ENCODE measurements at regions not wholly inside any gene's neighbourhood (a gene's known extent, or its start where the extent isn't known, plus 50 kb on each side); places are given as distances from the start of the nearest gene placed in this dataset.
A peak's percentile ranks its signal among the peaks of the same experiment; 100 is the strongest.

DNA sequence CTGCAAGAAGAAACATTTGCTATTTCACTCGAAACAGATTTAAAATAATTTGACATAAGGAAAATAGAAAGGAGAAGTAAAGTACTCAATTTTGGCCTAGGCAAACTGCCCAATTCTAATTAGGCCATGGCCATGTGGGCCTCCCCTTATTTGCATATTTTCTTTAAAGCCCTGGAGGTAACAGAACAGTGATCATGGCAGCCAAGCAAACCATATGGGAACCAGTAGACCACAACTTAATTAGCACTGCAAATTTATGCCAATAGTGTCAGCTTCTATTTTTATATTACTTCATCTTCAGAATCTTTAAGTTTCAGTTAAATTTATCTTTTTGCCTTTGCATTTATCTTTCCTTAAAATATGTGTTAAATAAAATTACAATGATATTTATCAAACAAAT, 63.3 kb upstream of the THSD7A start:
- DNase-seq: no peak

DNA sequence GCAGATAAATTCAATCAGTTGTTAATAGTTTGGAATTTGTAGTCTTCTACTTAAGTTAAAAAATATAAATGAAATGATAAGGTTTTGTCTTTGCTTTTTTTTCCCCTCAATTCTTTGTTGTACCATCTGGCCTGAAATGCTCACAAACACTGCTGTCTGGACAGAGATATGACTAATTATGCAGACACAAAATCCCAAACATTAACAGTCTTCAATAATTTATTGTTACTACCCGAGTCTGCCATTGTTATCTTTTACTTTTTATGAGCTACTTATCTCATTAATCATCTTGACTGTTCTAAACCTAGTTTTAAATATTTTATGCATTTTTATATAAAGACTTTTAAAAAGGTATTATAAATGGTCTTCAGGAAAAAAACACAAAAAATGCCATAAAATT, 64.7 kb upstream of the THSD7A start:
- DNase-seq: no peak

DNA sequence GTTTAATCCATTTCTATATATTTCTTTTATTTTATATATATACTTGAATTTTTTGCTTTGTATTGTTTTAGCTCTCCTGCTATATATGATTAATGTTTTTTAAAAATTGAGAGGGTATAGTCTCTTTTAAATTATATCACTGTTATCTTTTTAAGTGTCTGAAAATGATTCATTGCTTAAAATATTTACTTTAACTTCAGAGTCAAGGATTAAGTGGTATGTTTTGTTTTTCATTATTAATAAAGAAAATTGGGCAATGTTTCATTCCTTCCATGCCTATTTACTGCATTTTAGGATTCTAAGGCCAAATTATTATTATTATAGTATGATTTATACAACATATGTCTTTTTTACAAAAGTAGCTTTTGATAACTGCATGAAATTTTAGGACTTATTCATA, 67.2 kb upstream of the THSD7A start:
- DNase-seq: no peak

DNA sequence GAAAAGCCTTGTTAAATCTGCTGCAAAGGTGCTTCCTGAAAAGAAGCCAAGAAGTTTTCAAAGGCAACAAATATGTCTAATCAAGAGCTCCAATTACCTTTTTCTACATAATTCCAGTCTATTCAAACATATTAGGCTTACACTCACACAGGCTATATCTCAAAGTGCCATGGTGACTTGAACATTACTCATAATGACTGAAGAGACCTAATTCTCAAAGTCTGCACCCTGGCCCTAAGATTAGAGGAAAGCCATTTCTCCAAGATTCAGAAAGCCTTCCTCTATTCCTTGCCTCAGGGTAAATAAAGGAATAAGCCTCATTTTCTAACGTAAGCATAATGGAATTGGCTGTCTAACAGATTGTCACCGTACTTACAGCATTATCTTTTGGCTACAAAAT, 78.3 kb upstream of the THSD7A start:
- no peak for DNase-seq

GRCh38 chr7:11911900-11912299, 79.9 kb upstream of the THSD7A start:
- DNase-seq: no peak

DNA sequence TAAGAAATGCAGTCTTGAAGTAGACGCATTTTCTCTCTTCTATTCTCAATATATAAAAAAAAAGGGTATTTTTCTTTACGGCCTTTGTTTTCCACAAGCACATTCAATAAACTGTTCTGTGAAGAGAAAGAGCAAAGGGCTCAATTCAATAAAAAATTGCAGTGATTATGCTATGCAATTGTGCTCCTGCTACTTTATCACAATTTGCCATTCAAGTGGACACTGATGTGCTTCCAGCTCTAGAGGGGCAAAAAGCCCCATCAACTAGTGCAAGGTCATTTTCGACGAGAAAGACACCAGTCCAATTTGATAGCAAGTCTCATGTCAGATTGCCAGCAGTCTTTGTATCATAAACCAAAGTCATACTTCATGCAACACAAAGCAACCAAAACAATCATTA, 82.6 kb upstream of the THSD7A start:
- no peak for DNase-seq

GRCh38 chr7:11923376-11923930, 91.5 kb upstream of the THSD7A start:
- no peak for DNase-seq

DNA sequence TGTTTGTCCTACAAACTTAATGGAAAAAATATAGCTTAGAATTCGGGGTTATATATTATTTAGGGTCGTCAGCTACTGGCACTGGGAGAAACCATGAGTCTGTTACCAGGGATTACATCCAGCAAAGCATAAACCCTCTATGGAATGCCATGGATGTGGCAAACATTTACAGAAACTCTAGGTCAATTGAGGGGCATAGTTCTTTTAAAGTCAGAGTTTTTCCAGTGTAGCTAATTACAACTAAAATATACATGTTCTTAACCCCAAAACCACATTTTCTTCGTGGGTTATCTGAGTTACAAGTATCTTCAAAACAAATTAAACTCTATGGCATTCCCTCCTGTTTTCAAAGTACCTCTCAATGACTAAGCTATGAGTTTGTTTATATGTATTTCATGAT, 99.3 kb upstream of the THSD7A start:
- no peak for DNase-seq

- no peak for DNase-seq
Measured at GRCh38 chr7:11934796-11935195, 102.8 kb upstream of the THSD7A start.

DNA sequence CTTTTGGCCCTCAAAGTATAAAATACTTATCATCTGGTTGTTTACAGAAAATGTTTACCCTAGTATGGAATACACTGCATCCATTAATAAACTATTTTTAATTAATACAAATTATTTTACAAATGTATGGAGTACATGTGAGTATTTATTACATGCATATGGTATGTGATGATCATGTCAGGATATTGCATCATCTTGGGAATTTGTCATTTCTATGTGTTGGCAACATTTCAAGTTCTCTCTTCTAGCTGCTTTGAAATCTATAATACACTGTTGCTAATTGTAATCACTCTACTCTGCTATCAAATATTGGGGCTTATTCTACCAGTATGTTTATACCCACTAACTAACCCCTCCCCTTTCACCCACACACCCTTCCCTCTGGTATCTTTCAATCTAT, 103.9 kb upstream of the THSD7A start:
- DNase-seq: peak; percentile 19

DNA sequence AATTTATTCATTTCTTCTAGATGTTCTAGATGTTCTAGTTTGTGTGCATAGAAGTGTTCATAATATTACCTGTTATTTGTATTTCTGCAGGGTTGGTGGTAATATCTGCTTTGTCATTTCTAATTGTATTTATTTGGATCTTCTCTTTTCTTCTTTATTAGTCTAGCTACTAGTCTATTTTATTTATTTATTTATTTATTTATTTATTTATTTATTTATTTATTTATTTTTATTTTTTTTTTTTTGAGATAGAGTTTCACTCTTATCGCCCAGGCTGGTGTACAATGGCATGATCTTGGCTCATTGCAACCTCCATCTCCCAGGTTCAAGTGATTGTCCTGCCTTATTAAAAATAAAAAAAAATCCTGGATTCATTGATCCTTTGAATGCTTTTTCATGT, 114.8 kb upstream of the THSD7A start:
- DNase-seq: no peak

DNA sequence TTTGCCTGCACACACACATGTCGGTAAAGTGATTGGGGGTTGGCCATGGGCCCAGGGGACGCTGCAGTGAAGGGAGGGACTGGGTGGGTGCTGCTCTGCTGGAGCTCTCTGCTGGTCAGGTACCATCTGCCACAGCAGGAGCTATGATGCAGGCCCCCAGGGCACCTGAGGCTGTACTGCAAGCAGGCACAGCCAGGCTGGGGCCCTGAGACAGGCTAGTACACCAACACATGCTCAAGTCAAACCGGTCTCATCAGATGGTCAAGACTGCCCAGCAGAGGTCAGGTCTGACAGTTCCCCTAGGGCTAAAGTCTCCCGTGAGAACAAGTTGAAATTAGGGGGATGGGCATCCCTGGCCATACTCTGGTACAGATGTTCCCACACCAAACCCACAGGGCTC, 118.3 kb upstream of the THSD7A start:
- DNase-seq: no peak

DNA sequence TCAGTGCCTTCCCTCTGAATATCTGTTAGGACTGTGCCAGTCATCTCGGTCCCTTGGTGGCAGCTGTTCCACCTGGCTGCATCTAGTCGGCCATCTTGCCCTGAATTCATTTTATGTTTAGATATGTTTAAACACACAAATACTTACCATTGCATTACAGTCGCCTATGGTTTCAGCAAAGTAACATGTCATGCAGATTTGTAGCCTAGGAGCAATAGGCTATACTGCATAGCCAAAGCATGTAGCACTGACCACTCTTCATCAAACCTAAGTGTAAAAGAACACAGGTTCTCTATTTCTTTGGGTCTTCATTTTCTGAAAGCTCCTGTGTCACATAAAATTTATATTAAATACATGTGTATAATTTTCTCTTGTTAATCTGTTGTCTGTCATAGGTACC, 118.9 kb upstream of the THSD7A start:
- no peak for DNase-seq

GRCh38 chr7:11951909-11952308, 119.9 kb upstream of the THSD7A start:
- peak; percentile 0 for DNase-seq

- DNase-seq: no peak
Measured at GRCh38 chr7:11952972-11953371, 121.0 kb upstream of the THSD7A start.

GRCh38 chr7:11956991-11957390, 125.0 kb upstream of the THSD7A start:
- DNase-seq: no peak

GRCh38 chr7:11957956-11958355, 126.0 kb upstream of the THSD7A start:
- DNase-seq: no peak

DNA sequence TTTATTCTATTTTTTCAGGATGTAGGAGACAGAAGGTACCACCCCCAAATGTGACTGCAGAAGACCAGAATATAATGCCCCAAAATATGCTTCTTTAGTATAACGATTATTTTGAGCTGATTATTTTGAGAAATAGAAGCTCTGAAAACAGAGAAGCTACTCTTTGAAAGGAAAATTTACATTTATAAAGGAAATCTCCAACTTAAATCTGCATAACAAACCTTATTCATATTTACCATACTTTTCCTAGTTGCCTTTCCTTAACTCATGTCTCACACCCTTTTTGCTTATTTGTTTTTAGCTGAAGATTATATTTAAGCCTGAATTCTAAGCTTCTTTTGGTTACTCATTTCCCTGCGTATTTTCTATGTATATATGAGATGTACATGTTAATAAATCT, 127.1 kb upstream of the THSD7A start:
- no peak for DNase-seq

DNA sequence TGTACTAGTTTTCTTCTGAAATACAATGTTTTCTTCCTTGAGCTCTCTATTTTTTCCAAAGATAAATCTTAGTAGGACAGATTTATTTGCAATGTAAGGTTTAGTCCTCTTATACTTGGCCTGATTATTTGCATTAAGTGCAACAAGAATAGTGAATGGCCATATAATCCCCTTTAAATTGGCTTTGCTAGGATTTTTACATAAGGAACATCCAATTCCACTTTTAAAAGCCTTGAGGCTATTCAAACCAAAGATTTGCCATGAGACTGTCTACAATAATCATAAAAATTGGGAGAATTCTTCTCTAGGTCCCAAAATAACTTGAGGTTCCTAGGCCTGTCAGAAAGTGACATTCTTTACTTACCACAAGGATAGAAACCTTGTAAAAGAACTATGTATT, 128.6 kb upstream of the THSD7A start:
- no peak for DNase-seq

GRCh38 chr7:11969643-11970042, 137.6 kb upstream of the THSD7A start:
- no peak for DNase-seq

GRCh38 chr7:11970132-11970531, 138.1 kb upstream of the THSD7A start:
- no peak for DNase-seq

DNA sequence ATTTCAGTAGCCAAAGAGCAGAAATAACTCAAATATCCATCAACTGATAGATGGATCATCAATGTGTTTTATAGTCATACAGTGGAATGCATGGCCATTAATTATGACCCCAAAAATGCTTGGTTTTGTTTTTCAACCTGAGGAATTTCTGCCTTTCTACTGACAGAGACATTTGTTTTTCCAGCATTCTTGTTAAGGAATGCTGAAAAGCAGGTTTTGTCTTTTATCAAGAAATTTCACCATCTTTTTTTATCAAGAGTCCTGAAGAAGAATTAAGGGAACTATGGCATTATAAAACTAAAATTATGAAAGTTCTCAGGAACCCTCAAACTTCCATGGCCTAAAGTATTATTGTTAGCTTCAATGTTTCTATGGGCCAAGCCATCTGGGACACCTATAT, 153.4 kb upstream of the THSD7A start:
- no peak for DNase-seq

GRCh38 chr7:11985971-11986370, 154.0 kb upstream of the THSD7A start:
- no peak for DNase-seq

DNA sequence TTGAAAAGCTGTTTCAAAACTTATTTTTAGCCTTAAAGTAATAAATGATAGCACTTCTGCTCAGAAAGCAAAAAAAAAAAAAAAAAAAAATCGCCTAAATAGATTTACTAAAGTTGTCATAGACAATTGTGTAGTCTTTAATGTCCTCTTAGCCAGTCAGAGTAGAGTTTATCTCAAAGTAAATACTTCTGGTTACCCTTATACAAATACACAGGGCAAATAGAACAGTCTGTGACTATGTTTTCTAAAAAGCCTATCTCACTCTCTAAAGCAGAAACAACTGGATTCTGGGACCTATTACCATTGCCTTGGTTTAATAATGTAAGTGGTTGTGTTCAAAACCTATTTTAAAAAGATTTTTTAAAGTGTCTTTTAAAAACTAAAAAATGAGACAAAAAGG, 156.2 kb upstream of the THSD7A start:
- DNase-seq: no peak

DNA sequence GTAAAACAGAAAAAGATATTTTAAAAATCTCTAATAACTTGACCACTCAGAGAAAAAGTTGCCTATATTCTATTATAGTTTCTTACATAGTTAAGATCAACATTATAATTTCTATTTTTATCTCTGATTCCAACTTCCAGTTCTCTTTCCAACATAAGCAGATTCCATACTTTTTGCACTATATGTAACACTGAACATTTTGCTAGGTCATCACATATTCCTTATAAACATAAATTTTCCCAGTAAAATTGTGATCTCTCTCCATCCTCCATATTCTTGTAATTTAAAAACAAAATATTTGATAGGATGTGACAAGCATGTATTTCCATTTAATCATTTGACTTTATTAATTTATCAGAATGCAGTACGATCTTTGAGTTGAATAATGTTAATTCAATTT, 170.4 kb upstream of the THSD7A start:
- no peak for DNase-seq

- no peak for DNase-seq
Measured at GRCh38 chr7:12004581-12004980, 172.6 kb upstream of the THSD7A start.

Measured in fibroblast of upper back skin (primary cell).